ENCODE measurements at regions not wholly inside any gene's neighbourhood (a gene's known extent, or its start where the extent isn't known, plus 50 kb on each side); places are given as distances from the start of the nearest gene placed in this dataset.

DNA sequence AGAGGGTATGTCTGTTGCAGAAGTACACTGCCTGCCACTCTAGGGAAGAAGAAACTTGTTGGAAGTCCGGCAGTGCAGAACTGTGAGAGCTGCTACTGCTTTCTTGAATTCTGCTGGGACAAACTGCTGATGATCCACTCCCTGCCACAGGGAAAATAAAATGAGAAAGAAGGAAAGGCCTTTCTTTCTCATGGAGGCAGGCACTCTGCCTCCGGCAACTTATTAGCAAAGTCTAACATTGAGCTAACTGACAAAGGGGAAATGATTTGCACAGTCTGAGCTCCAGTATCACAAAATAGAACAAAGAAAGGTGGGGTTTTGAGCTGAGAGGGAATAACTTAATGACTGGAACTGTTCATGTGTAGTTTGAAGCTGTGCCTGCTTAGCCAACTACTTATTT is 134.6 kb downstream of the AASDHPPT start:
- TF ChIP-seq POLR2A (IDR thresholded peaks at IDR 0.05; ENCODE audit: borderline replicate concordance, extremely low read depth, insufficient read depth, insufficient read length) (no peak), CTCF (IDR thresholded peaks at IDR 0.05 in 2 of 3, conservative IDR thresholded peaks at IDR 0.05 in 1 of 3; ENCODE audit: borderline replicate concordance in 1 of 3, insufficient read depth in 1 of 3, low read depth in 2 of 3, low read length in 2 of 3) (no peak), EZH2phosphoT487 (IDR thresholded peaks at IDR 0.05; ENCODE audit: borderline replicate concordance) (no peak), EZH2 (IDR thresholded peaks at IDR 0.05) (no peak), SRF (IDR thresholded peaks at IDR 0.05; ENCODE audit: low read depth) (no peak), POLR2AphosphoS5 (IDR thresholded peaks at IDR 0.05; ENCODE audit: low read depth, low read length) (no peak), RAD21 (IDR thresholded peaks at IDR 0.05; ENCODE audit: low read depth) (no peak)
- TF ChIP-seq, protein P1, sequence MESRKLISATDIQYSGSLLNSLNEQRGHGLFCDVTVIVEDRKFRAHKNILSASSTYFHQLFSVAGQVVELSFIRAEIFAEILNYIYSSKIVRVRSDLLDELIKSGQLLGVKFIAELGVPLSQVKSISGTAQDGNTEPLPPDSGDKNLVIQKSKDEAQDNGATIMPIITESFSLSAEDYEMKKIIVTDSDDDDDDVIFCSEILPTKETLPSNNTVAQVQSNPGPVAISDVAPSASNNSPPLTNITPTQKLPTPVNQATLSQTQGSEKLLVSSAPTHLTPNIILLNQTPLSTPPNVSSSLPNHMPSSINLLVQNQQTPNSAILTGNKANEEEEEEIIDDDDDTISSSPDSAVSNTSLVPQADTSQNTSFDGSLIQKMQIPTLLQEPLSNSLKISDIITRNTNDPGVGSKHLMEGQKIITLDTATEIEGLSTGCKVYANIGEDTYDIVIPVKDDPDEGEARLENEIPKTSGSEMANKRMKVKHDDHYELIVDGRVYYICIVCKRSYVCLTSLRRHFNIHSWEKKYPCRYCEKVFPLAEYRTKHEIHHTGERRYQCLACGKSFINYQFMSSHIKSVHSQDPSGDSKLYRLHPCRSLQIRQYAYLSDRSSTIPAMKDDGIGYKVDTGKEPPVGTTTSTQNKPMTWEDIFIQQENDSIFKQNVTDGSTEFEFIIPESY (IDR thresholded peaks at IDR 0.05; ENCODE audit: extremely low read depth, insufficient replicate concordance, low read length) = no peak
